K562 (cell line): ENCODE measurements at regions not wholly inside any gene's neighbourhood (a gene's known extent, or its start where the extent isn't known, plus 50 kb on each side); places are given as distances from the start of the nearest gene placed in this dataset.

ENCODE experiments used
- ARNT ChIP-seq, 2 experiments: fragments of 450-650 bp; IDR thresholded peaks; 2 replicates each; pipeline ENCODE4 v1.6.1; 2016; ENCODE audit warnings: mild to moderate bottlenecking in 1 of 2
- GATAD2B ChIP-seq: fragments of 450-650 bp; IDR thresholded peaks from 2 replicates; pipeline ENCODE4 v1.6.1; 2017; ENCODE audit warnings: mild to moderate bottlenecking, borderline replicate concordance
- HEY1 ChIP-seq: fragments of 250-450 bp; sonication (Bioruptor Pico); IDR thresholded peaks from 2 replicates; pipeline ENCODE4 v1.5.0; 2020; ENCODE audit warnings: mild to moderate bottlenecking, moderate library complexity, borderline replicate concordance
- RAD51 ChIP-seq: fragments of 450-650 bp; IDR thresholded peaks from 2 replicates; pipeline ENCODE4 v1.7.1; 2016; ENCODE audit warnings: low read depth, mild to moderate bottlenecking, borderline replicate concordance
- RBBP5 ChIP-seq: fragments of 200-600 bp; sonication (generic); IDR thresholded peaks from 2 replicates; pipeline ENCODE4 v1.6.1; 2012; ENCODE audit warnings: borderline replicate concordance, mild to moderate bottlenecking, low read length, control low read depth, inconsistent platforms; ENCODE audit not compliant: insufficient read depth, poor library complexity, severe bottlenecking
- SRSF1 ChIP-seq: fragments of 200-400 bp; formaldehyde crosslinking; IDR thresholded peaks from 2 replicates; pipeline ENCODE4 v1.6.1; 2017; ENCODE audit warnings: mild to moderate bottlenecking, low read depth, low read length, moderate library complexity
- ZBTB17 ChIP-seq: fragments of 450-650 bp; formaldehyde crosslinking; IDR thresholded peaks from 2 replicates; pipeline ENCODE4 v1.4.0; 2020; ENCODE audit warnings: mild to moderate bottlenecking

DNA sequence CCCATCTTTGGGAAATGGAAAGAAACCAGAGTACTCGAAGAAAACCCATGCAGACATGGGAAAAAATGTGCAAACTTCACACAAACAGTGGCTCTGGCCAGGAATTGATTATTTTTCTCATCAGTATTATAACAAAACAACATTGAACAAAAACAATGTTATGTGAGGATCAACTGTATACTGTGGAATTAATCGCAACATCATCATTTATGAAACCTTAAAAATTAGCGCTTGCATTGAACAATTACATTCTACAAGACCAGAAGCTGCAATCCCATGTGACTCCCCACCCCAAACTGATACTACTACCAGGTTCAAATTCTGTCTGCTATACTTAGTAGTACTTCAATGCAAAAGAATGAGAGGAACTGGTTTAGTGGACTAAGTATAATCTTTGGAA lies 390.7 kb upstream of the PIK3R1 start:
- TF ChIP-seq ARNT (IDR thresholded peaks at IDR 0.05) (no peak), GATAD2B (no peak), ZBTB17 (no peak), RAD51 (no peak), SRSF1 (no peak), RBBP5 (no peak), HEY1 (CRISPR knock-in tag) (no peak)
